ENCODE measurements at regions not wholly inside any gene's neighbourhood (a gene's known extent, or its start where the extent isn't known, plus 50 kb on each side); places are given as distances from the start of the nearest gene placed in this dataset.

- DNase-seq (ENCODE audit: low read depth): no peak
- no peak for TF ChIP-seq CTCF (conservative IDR thresholded peaks at IDR 0.05; ENCODE audit: low read depth, low read length)
- H3K4me3 ChIP-seq (ENCODE audit: low read length): no peak overlapping the region
Observed at GRCh38 chr2:120578576-120579352, 156.9 kb upstream of the GLI2 start.

GRCh38 chr2:120579916-120580685, 155.6 kb upstream of the GLI2 start:
- DNase-seq (ENCODE audit: low read depth): no peak
- no peak overlapping the region for H3K4me3 ChIP-seq (ENCODE audit: low read length)
- TF ChIP-seq CTCF (conservative IDR thresholded peaks at IDR 0.05; ENCODE audit: low read depth, low read length): no peak

- TF ChIP-seq CTCF (conservative IDR thresholded peaks at IDR 0.05; ENCODE audit: low read depth, low read length): no peak
- H3K4me3 ChIP-seq (ENCODE audit: low read length): no peak overlapping the region
- no peak for DNase-seq (ENCODE audit: low read depth)
Observed at GRCh38 chr2:120580709-120581108, 155.0 kb upstream of the GLI2 start.

- no peak for DNase-seq (ENCODE audit: low read depth)
- H3K4me3 ChIP-seq (ENCODE audit: low read length): no peak overlapping the region
- no peak for TF ChIP-seq CTCF (conservative IDR thresholded peaks at IDR 0.05; ENCODE audit: low read depth, low read length)
Observed at GRCh38 chr2:120583121-120583520, 152.5 kb upstream of the GLI2 start.

GRCh38 chr2:120583851-120584570, 151.7 kb upstream of the GLI2 start:
- H3K4me3 ChIP-seq (ENCODE audit: low read length): no peak overlapping the region
- TF ChIP-seq CTCF (conservative IDR thresholded peaks at IDR 0.05; ENCODE audit: low read depth, low read length): no peak
- DNase-seq (ENCODE audit: low read depth): no peak

- TF ChIP-seq CTCF (conservative IDR thresholded peaks at IDR 0.05; ENCODE audit: low read depth, low read length): no peak
- no peak for DNase-seq (ENCODE audit: low read depth)
- peak overlapping the region; percentile 23 for H3K4me3 ChIP-seq (ENCODE audit: low read length)
Observed at GRCh38 chr2:120586507-120587278, 149.0 kb upstream of the GLI2 start.
